Adipose tissue (tissue), 3 donors: ENCODE measurements at regions not wholly inside any gene's neighbourhood (a gene's known extent, or its start where the extent isn't known, plus 50 kb on each side); places are given as distances from the start of the nearest gene placed in this dataset.
"Not testable (repeated sequence)": the region's sequence is repeated elsewhere in the genome, so short reads cannot be mapped to it uniquely, and the experiment has no call there.

Source experiments
- H3K27ac ChIP-seq: one replicate; pipeline ENCODE4 v1.5.1; 2013; ENCODE audit warnings: low read depth, low read length
- WGBS, 3 donors: extraction: QIAGEN DNeasy Blood & Tissue Kit; methylation state at CpG; one replicate each; pipeline ENCODE4 v1.1.7; 2013; 5-methylcytosine and 5-hydroxymethylcytosine counted together
- donor health status: healthy with polysubstance abuse.
- donor health status: Bipolar disorder and iron deficiency.
- donor health status: healthy.

GRCh38 chr3:72077473-72078259 is 292.7 kb upstream of the PROK2 start:
- no peak overlapping the region for H3K27ac ChIP-seq
- WGBS, 3 donors, result 56 to 84% (median 70%) methylated on average over 6 of the region's 6 CpGs

- H3K27ac ChIP-seq, result not testable (repeated sequence)
- WGBS, 3 donors, result 81 to 85% (median 85%) methylated on average over 7 of the region's 7 CpGs
Observed at GRCh38 chr3:72075848-72076247, 290.9 kb upstream of the PROK2 start.

GRCh38 chr3:72071624-72072023 is 286.7 kb upstream of the PROK2 start:
- WGBS, 3 donors, result 78 to 90% (median 83%) methylated on average over 2 of the region's 2 CpGs
- H3K27ac ChIP-seq, result no peak overlapping the region

GRCh38 chr3:72070005-72070404 is 285.1 kb upstream of the PROK2 start:
- WGBS, 3 donors, result 77 to 95% (median 89%) methylated on average over 6 of the region's 6 CpGs
- H3K27ac ChIP-seq, result no peak overlapping the region

- H3K27ac ChIP-seq, result no peak overlapping the region
Observed at GRCh38 chr3:72069543-72069942, 284.6 kb upstream of the PROK2 start.

- WGBS, 3 donors, result 70 to 100% (median 93%) methylated on average over 1 of the region's 1 CpG
- no peak overlapping the region for H3K27ac ChIP-seq
Observed at GRCh38 chr3:72068621-72069020, 283.7 kb upstream of the PROK2 start.

- H3K27ac ChIP-seq, result no peak overlapping the region
- 35 to 55% (median 47%) methylated on average over 1 of the region's 1 CpG for WGBS, 3 donors
Observed at GRCh38 chr3:72067721-72068120, 282.8 kb upstream of the PROK2 start.

- no peak overlapping the region for H3K27ac ChIP-seq
- 58 to 75% (median 73%) methylated on average over 5 of the region's 5 CpGs for WGBS, 3 donors
Observed at GRCh38 chr3:72065872-72066641, 281.1 kb upstream of the PROK2 start.

GRCh38 chr3:72065236-72065635 is 280.3 kb upstream of the PROK2 start:
- no peak overlapping the region for H3K27ac ChIP-seq
- WGBS, 3 donors, result 60 to 92% (median 89%) methylated on average over 1 of the region's 1 CpG

- 43 to 48% (median 46%) methylated on average over 2 of the region's 2 CpGs for WGBS, 3 donors
- H3K27ac ChIP-seq, result not testable (repeated sequence)
Observed at GRCh38 chr3:72064727-72065126, 279.8 kb upstream of the PROK2 start.

- WGBS, 3 donors, result 74 to 92% (median 88%) methylated on average over 1 of the region's 1 CpG
- H3K27ac ChIP-seq, result no peak overlapping the region
Observed at GRCh38 chr3:72062017-72062416, 277.1 kb upstream of the PROK2 start.

GRCh38 chr3:72060447-72061034 is 275.6 kb upstream of the PROK2 start:
- 60 to 63% (median 62%) methylated on average over 5 of the region's 5 CpGs for WGBS, 3 donors
- H3K27ac ChIP-seq, result no peak overlapping the region

GRCh38 chr3:72058493-72059081 is 273.6 kb upstream of the PROK2 start:
- H3K27ac ChIP-seq, result no peak overlapping the region
- 77 to 83% (median 78%) methylated on average over 9 of the region's 9 CpGs for WGBS, 3 donors

GRCh38 chr3:72055436-72055835 is 270.5 kb upstream of the PROK2 start:
- 88 to 100% (median 95%) methylated on average over 1 of the region's 1 CpG for WGBS, 3 donors
- no peak overlapping the region for H3K27ac ChIP-seq

- 95 to 100% (median 97%) methylated on average over 1 of the region's 1 CpG for WGBS, 3 donors
- no peak overlapping the region for H3K27ac ChIP-seq
Observed at GRCh38 chr3:72054976-72055375, 270.0 kb upstream of the PROK2 start.

GRCh38 chr3:72052841-72053409 is 268.0 kb upstream of the PROK2 start:
- no peak overlapping the region for H3K27ac ChIP-seq
- 76 to 80% (median 78%) methylated on average over 8 of the region's 8 CpGs for WGBS, 3 donors

- H3K27ac ChIP-seq, result no peak overlapping the region
- WGBS, 3 donors, result 89 to 94% (median 92%) methylated on average over 5 of the region's 5 CpGs
Observed at GRCh38 chr3:72050771-72051170, 265.8 kb upstream of the PROK2 start.

- 44 to 87% (median 70%) methylated on average over 6 of the region's 6 CpGs for WGBS, 3 donors
- H3K27ac ChIP-seq, result no peak overlapping the region
Observed at GRCh38 chr3:72050048-72050632, 265.2 kb upstream of the PROK2 start.
